Adrenal gland (tissue), 5 donors: ENCODE measurements at regions not wholly inside any gene's neighbourhood (a gene's known extent, or its start where the extent isn't known, plus 50 kb on each side); places are given as distances from the start of the nearest gene placed in this dataset.

ENCODE experiments used
- CTCF ChIP-seq, 6 experiments: fragments of 450-650 bp in 4 of 6; fragments of 200-600 bp in 2 of 6; sonication (generic) in 1 of 6; IDR thresholded peaks; 1 replicate in 5 of 6; 2 replicates in 1 of 6; pipeline versions ENCODE4 v1.5.1 to v1.8.0; 2016 to 2021; ENCODE audit warnings: antibody characterized with exemption in 6 of 6, mild to moderate bottlenecking in 2 of 6, moderate library complexity in 1 of 6
- POLR2A ChIP-seq, 2 donors: fragments of 450-650 bp; IDR thresholded peaks; one replicate each; pipeline ENCODE4 v1.6.1; 2017; ENCODE audit warnings: antibody characterized with exemption in 2 of 2, mild to moderate bottlenecking in 2 of 2, moderate library complexity in 1 of 2
- donor health status: DM: no; HTN: no; CAD: no.

- no peak for TF ChIP-seq CTCF (IDR thresholded peaks at IDR 0.05)
- TF ChIP-seq POLR2A (IDR thresholded peaks at IDR 0.05), result no peak
These were observed 239.0 kb upstream of the EGLN3 start for GRCh38 chr14:34189866-34190265.
